Transverse colon (tissue), 4 donors: ENCODE measurements at regions not wholly inside any gene's neighbourhood (a gene's known extent, or its start where the extent isn't known, plus 50 kb on each side); places are given as distances from the start of the nearest gene placed in this dataset.
"Not testable (repeated sequence)": the region's sequence is repeated elsewhere in the genome, so short reads cannot be mapped to it uniquely, and the experiment has no call there.

Experiments used
- DNase-seq: peaks from one replicate; pipeline ENCODE4 v3.0.0-alpha.2; 2019
- H3K27ac ChIP-seq, 4 donors: fragments of 200-600 bp; sonication (generic); 2 replicates each; pipeline ENCODE4 v1.5.1; 2016 to 2018; ENCODE audit warnings: inconsistent platforms in 4 of 4
- H3K27me3 ChIP-seq: fragments of 200-600 bp; sonication (generic); 2 replicates; pipeline ENCODE4 v1.5.1; 2017; ENCODE audit warnings: inconsistent platforms
- H3K36me3 ChIP-seq, 4 donors: fragments of 200-600 bp; sonication (generic); 2 replicates each; pipeline ENCODE4 v1.5.1; 2017 to 2019; ENCODE audit warnings: inconsistent platforms in 4 of 4
- H3K4me1 ChIP-seq, 4 donors: fragments of 200-600 bp; sonication (generic); 2 replicates each; pipeline ENCODE4 v1.5.1; 2017 to 2020; ENCODE audit warnings: inconsistent platforms in 4 of 4
- H3K4me3 ChIP-seq, 4 donors: fragments of 200-600 bp; sonication (generic); 1 replicate in 1 of 4; 2 replicates in 3 of 4; pipeline versions ENCODE4 v1.5.1 to v1.6.1; 2017 to 2019; ENCODE audit warnings: inconsistent platforms in 4 of 4
- H3K9me3 ChIP-seq, 2 donors: fragments of 200-600 bp; sonication (generic); 2 replicates each; pipeline ENCODE4 v1.5.1; 2017 to 2019; ENCODE audit warnings: inconsistent platforms in 2 of 2
- EP300 ChIP-seq: sonication (generic); formaldehyde crosslinking; IDR thresholded peaks from one replicate; pipeline ENCODE4 v1.6.1; 2017; ENCODE audit warnings: antibody characterized with exemption, low read depth
- POLR2A ChIP-seq: fragments of 450-650 bp; IDR thresholded peaks from one replicate; pipeline ENCODE4 v1.6.1; 2016; ENCODE audit warnings: antibody characterized with exemption, mild to moderate bottlenecking, moderate library complexity
- POLR2AphosphoS5 ChIP-seq, 3 donors: sonication (generic); formaldehyde crosslinking; IDR thresholded peaks; one replicate each; pipeline ENCODE4 v1.6.1; 2016; ENCODE audit warnings: antibody characterized with exemption in 3 of 3
- WGBS, 2 donors: methylation state at CpG; one replicate each; pipeline ENCODE4 v1.1.5; 2018; ENCODE audit warnings: low coverage in 1 of 2; 5-methylcytosine and 5-hydroxymethylcytosine counted together
- in situ Hi-C, 4 donors: fragments of 200-750 bp; cut with MboI; loops; one replicate each; pipeline versions ENCODE4 v1.15.0 to v1.15.1; 2017; ENCODE audit warnings: low sequenced_read_pairs in 3 of 4, low pct_ligation_motif_present in 1 of 4, low pct_unique_long_range_greater_than_20kb in 1 of 4
- intact Hi-C: fragments of 100-400 bp; cut with DNase I; formaldehyde crosslinking; loops from one replicate; pipeline ENCODE4 v1.15.1; 2023; ENCODE audit warnings: low total_unique reads
- TF ChIP-seq, protein P1 (sequence below), 5 experiments: fragments of 200-600 bp in 3 of 5; fragments of 450-650 bp in 2 of 5; sonication (generic) in 3 of 5; IDR thresholded peaks; 1 replicate in 2 of 5; 2 replicates in 3 of 5; pipeline ENCODE4 v1.5.1; 2016 to 2017; ENCODE audit warnings: antibody characterized with exemption in 5 of 5, inconsistent platforms in 3 of 5, mild to moderate bottlenecking in 2 of 5, moderate library complexity in 1 of 5

DNA sequence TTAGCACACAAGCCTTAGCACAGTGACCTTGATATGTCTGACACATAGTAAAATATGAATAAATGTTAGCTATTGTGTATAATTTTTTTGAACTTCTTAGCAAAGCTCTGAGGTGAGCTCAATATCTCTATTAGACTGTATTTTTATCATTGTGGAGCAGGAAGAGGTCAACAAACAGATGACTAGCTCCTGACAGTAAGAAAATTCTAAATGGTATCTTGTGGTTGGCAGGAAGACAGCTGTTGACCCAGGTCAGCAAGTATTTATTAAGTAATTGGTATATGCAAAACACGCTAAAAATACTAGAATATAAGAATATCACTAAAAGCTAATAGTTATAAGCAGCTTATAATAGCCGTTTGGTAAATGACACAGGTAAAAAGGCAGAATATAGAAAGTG lies 77.5 kb upstream of the MARCKS start:
- Histone ChIP-seq H3K9me3 (no peaks in the 10 kb centered on the region), H3K4me1 (no peaks in the 10 kb centered on the region), H3K36me3 (no peaks in the 10 kb centered on the region), H3K27ac (no peak overlapping the region), H3K4me3 (no peak overlapping the region), H3K27me3 (no peaks in the 10 kb centered on the region)
- TF ChIP-seq, protein P1, sequence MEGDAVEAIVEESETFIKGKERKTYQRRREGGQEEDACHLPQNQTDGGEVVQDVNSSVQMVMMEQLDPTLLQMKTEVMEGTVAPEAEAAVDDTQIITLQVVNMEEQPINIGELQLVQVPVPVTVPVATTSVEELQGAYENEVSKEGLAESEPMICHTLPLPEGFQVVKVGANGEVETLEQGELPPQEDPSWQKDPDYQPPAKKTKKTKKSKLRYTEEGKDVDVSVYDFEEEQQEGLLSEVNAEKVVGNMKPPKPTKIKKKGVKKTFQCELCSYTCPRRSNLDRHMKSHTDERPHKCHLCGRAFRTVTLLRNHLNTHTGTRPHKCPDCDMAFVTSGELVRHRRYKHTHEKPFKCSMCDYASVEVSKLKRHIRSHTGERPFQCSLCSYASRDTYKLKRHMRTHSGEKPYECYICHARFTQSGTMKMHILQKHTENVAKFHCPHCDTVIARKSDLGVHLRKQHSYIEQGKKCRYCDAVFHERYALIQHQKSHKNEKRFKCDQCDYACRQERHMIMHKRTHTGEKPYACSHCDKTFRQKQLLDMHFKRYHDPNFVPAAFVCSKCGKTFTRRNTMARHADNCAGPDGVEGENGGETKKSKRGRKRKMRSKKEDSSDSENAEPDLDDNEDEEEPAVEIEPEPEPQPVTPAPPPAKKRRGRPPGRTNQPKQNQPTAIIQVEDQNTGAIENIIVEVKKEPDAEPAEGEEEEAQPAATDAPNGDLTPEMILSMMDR (IDR thresholded peaks at IDR 0.05), result no peak
- TF ChIP-seq POLR2A (no peak), EP300 (no peak), POLR2AphosphoS5 (IDR thresholded peaks at IDR 0.05) (no peak)
- no peak for DNase-seq
- WGBS, 2 donors, result 67 to 87% methylated on average over 1 to 2 of the region's 2 CpGs
- intact Hi-C loops (no loop called here), in situ Hi-C loops (no loop called here)

DNA sequence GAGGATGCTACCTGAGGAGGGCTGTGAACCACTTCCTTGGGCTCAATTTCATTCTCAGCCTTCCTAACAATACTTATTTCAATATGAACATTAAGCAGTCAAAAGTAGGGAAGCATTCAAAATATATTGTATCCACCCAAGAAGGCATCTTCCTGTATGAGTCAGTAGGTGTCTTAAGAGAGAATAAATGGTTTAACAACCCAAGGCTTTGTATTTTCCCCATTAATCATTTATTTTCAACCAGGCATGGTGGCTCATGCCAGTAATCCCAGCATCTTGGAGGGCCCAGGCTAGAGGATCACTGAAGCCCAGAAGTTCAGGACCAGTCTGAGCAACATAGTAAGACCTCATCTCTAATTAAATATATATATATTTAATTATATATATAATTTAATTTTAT lies 74.5 kb upstream of the MARCKS start:
- H3K9me3 ChIP-seq, result no peaks in the 10 kb centered on the region
- no peak overlapping the region for H3K4me3 ChIP-seq
- no peaks in the 10 kb centered on the region for H3K27me3 ChIP-seq
- intact Hi-C loops (no loop called here), in situ Hi-C loops (no loop called here)
- H3K36me3 ChIP-seq, result no peaks in the 10 kb centered on the region
- no peak overlapping the region for H3K27ac ChIP-seq
- no peak for TF ChIP-seq EP300
- TF ChIP-seq, protein P1 (IDR thresholded peaks at IDR 0.05), result no peak
- no peak for TF ChIP-seq POLR2A
- TF ChIP-seq POLR2AphosphoS5 (IDR thresholded peaks at IDR 0.05), result no peak
- H3K4me1 ChIP-seq, result peaks cover 0 to 11% (median 0%) of the 10 kb centered on the region in 4 donors
- DNase-seq, result no peak

DNA sequence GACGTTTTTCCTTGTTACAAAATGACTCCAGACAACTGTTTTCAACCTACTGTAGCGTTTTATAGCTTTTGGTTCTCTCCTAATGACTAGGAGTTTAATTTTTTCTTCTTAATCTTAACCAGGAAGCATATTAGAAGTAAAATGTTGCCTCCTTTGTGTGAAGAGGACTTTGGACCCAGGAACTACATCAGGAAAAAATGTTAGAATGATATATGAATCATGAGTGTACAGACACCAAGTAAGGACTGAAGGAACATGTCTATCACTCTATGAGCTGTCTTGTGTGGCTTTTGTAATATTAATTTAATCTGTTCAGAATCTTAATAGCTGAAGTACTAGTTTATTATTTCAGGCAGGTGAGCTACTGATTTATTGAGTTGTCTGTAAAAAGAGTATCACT lies 71.0 kb upstream of the MARCKS start:
- 50 to 51% methylated on average over 2 of the region's 2 CpGs for WGBS, 2 donors
- Histone ChIP-seq H3K9me3 (no peaks in the 10 kb centered on the region), H3K27ac (peak overlapping the region; percentile 60 to 80 (median 68)), H3K27me3 (no peaks in the 10 kb centered on the region), H3K4me1 (peaks cover 0 to 20% (median 5%) of the 10 kb centered on the region in 4 donors), H3K36me3 (no peaks in the 10 kb centered on the region), H3K4me3 (no peak overlapping the region)
- intact Hi-C loops (no loop called here), in situ Hi-C loops (no loop called here)
- TF ChIP-seq, protein P1 (IDR thresholded peaks at IDR 0.05), result no peak
- TF ChIP-seq EP300 (no peak), POLR2AphosphoS5 (IDR thresholded peaks at IDR 0.05) (peak in 2 of 3 donors; percentile 11 to 47), POLR2A (no peak)
- no peak for DNase-seq

DNA sequence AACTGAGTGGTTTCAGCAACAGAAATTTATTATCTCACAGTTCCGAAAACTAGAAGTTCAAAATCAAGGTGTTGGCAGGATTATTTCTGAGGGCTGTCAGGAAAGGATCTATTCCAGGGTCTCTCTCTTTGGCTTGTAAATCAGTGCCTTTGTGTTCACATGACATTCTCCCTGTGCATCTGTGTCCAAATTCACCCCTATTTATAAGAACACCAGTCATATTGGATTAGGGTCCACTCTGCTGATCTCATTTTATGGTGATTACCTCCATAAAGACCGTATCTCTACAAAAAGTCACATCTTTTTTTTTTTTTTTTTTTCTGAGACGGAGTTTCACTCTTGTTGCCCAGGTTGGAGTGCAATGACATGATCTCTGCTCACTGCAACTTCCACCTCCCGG lies 68.6 kb upstream of the MARCKS start:
- Histone ChIP-seq H3K27me3 (no peaks in the 10 kb centered on the region), H3K9me3 (no peaks in the 10 kb centered on the region), H3K27ac (no peak overlapping the region), H3K4me1 (peaks cover 0 to 27% (median 6%) of the 10 kb centered on the region in 4 donors), H3K4me3 (no peak overlapping the region), H3K36me3 (no peaks in the 10 kb centered on the region)
- in situ Hi-C loops (no loop called here), intact Hi-C loops (no loop called here)
- no peak for TF ChIP-seq POLR2AphosphoS5 (IDR thresholded peaks at IDR 0.05)
- no peak for TF ChIP-seq POLR2A
- no peak for TF ChIP-seq EP300
- TF ChIP-seq, protein P1 (IDR thresholded peaks at IDR 0.05), result no peak
- 78 to 82% methylated on average over 1 to 4 of the region's 4 CpGs for WGBS, 2 donors
- DNase-seq, result no peak

DNA sequence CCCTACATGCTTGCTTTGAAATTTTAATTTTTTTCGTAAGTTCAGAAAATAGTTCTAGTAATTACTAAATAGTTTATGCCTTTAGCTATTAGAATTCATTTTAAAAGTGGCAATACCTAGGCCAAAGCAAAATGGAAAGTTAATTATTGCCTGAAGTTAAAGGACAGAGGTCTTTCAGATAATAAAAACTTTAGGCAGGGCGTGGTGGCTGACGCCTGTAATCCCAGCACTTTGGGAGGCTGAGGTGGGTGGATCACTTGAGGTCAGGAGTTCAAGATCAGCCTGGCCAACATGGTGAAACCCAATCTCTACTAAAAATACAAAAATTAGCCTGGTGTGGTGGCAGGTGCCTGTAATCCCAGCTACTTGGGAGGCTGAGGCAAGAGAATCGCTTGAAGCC lies 65.9 kb upstream of the MARCKS start:
- peaks cover 0 to 20% (median 6%) of the 10 kb centered on the region in 4 donors for H3K4me1 ChIP-seq
- H3K27ac ChIP-seq, H3K27me3 ChIP-seq, intact Hi-C loops, H3K36me3 ChIP-seq, in situ Hi-C loops, H3K4me3 ChIP-seq, H3K9me3 ChIP-seq: not testable (repeated sequence)
- WGBS, 2 donors, result 75 to 81% methylated on average over 3 to 4 of the region's 4 CpGs
- peak; percentile 17 for DNase-seq

DNA sequence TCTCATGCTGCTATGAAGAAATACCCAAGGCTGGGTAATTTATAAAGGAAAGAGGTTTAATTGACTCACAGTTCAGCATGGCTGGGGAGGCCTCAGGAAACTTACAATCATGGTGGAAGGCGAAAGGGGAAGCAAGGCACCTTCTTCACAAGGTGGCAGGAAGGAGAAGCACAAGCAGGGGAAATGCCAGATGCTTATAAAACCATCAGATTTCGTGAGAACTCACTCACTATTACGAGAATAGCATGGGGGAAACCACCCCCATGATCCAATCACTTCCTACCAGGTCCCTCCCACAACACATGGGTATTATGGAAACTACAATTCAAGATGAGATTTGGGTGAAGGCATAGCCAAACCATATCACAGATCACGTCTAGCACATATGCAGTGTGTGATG lies 61.8 kb upstream of the MARCKS start:
- H3K4me1 ChIP-seq, result peaks cover 0 to 13% (median 5%) of the 10 kb centered on the region in 4 donors

More for the DNA sequence above, 61.8 kb upstream of the MARCKS start:
- H3K9me3 ChIP-seq, intact Hi-C loops, H3K4me3 ChIP-seq, H3K27ac ChIP-seq, in situ Hi-C loops, DNase-seq, H3K27me3 ChIP-seq, H3K36me3 ChIP-seq: not testable (repeated sequence)
- 67 to 68% methylated on average over 3 to 4 of the region's 4 CpGs for WGBS, 2 donors
